Panc1 (cell line): ENCODE measurements at regions not wholly inside any gene's neighbourhood (a gene's known extent, or its start where the extent isn't known, plus 50 kb on each side); places are given as distances from the start of the nearest gene placed in this dataset.

Experiments used
- CTCF ChIP-seq: fragments of 450-650 bp; IDR thresholded peaks from 2 replicates; pipeline ENCODE4 v1.5.1; 2017; ENCODE audit warnings: mild to moderate bottlenecking
- POLR2AphosphoS5 ChIP-seq: IDR thresholded peaks from 2 replicates; pipeline ENCODE4 v1.6.1; 2012; ENCODE audit warnings: mild to moderate bottlenecking, low read depth, low read length, moderate library complexity
- REST ChIP-seq, 2 experiments: IDR thresholded peaks; 2 replicates each; pipeline ENCODE4 v1.6.1; 2011 to 2012; ENCODE audit warnings: low read depth in 2 of 2, control low read depth in 1 of 2, low read length in 1 of 2, mild to moderate bottlenecking in 1 of 2, moderate library complexity in 1 of 2; ENCODE audit not compliant: insufficient read depth in 1 of 2
- SIN3A ChIP-seq: IDR thresholded peaks from 2 replicates; pipeline ENCODE4 v1.6.1; 2012; ENCODE audit warnings: low read depth, mild to moderate bottlenecking, low read length, moderate library complexity, borderline replicate concordance; ENCODE audit not compliant: insufficient read depth
- TCF7L2 ChIP-seq: IDR thresholded peaks from 2 replicates; pipeline ENCODE4 v1.6.1; 2011; ENCODE audit warnings: mild to moderate bottlenecking, low read depth, low read length, inconsistent platforms

- TF ChIP-seq CTCF: no peak
- TF ChIP-seq REST (IDR thresholded peaks at IDR 0.05; ENCODE audit: insufficient read depth in 1 of 2, low read depth in 2 of 2, low read length in 1 of 2): no peak
- no peak for TF ChIP-seq POLR2AphosphoS5
- TF ChIP-seq TCF7L2: no peak
- TF ChIP-seq SIN3A: no peak
These were observed 91.5 kb upstream of the ZSWIM2 start for GRCh38 chr2:186940463-186940862.
